NCI-H2196 treated with DMSO at 0.1 percent for 48 hours (cell line): ENCODE measurements at regions not wholly inside any gene's neighbourhood (a gene's known extent, or its start where the extent isn't known, plus 50 kb on each side); places are given as distances from the start of the nearest gene placed in this dataset.

Experiments used
- DNase-seq: peaks from one replicate; lab custom pipeline; 2025; ENCODE audit not compliant: unreplicated experiment; lab: John Stamatoyannopoulos, UW

DNA sequence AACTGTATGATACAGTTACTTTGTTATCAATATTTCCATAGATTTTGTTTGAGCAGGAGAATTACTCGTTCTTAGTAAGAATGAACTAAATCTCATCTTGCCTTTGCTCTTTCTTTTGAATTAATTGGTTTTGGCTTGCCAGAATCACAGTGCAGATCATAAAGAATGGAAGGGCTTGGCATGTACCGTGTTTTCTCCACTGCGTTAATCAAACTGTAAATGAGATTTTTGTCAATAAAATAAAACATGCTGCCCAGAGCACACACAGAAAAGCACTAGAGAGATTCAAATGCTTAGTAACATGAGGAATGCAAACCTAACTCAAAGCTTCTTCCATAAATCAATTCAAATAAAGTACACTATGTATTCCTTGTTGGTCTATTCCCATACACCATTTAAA, 229.6 kb upstream of the CDH2 start:
- no peak for DNase-seq

DNA sequence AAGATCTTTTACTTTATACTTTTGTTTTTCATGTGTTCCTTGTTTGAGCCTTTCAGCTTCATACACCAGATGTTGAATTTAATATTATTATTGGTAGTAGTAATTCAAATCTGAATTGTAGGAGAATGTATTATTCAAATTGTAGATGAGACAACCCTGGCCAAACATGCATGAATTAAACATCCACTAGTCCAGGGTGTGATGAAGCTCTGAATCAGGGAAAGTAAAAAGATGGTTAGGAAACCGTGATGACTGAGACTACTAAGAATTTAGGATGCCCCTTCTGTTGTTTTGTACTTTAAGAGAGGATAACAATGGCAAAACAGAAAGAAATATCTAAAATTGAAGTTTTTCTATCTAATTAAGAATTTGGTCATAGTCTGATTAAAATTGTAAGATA, 227.8 kb upstream of the CDH2 start:
- DNase-seq, result no peak

DNA sequence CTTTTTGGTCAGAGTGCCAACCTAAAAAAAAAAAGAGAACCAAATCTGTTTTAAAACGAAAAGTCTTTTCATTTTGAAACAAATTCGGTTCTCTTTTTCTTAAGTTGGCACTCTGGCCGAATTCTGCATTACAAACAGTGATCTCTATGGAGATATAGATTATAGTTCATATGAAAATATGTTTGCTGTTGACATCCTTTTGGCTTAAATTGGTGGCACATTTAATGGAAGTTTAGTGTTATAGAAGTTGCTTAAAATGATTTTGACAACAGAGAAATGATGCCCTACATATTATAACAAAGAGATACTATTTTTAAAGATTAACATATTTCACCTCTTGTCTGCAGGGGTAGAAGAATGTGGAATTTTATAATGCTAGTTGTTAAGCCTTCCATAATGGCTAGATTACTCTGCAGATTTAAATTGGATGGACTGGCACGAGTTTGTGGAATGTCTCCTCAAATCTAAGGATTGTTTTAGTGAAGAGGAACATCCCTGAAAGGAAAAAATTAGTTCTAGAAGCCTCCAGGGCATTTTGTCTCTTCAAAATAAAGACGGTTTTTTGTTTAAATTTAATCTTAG, 222.9 kb upstream of the CDH2 start:
- no peak for DNase-seq

DNA sequence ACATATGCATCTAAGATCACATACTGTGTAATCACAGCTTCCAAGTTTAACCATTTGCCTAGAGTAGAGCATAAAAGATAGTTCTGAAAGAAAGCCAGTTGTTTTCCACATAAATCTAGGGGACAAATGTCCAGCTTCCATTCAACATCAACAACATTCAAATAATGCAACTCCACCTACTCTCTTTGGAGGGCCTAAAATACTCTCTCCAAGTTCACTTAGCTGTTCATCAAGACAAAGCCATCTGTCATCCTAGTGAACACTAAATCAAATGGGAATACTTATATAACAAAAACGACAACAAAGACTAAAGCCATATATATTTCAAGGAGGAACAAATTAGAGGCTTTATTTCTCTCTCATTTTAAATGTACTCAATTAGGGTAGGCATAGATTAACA, 221.5 kb upstream of the CDH2 start:
- DNase-seq, result no peak

DNA sequence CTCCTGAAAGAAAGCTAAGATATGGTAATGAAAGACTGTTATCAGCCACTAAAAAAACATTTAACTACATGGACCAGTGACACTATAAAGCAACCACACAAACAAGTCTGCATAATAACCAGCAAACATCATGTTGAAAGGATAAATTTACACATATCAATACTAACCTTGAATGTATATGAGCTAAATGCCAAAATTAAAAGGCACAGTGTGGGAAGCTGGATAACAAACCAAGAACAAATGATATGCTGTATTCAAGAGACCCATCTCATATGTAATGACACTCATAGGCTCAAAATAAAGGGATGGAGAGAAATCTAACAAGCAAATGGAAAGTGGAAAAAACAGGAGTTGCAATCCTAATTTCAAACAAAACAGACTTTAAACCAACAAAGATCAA, 213.1 kb upstream of the CDH2 start:
- DNase-seq, result no peak

DNA sequence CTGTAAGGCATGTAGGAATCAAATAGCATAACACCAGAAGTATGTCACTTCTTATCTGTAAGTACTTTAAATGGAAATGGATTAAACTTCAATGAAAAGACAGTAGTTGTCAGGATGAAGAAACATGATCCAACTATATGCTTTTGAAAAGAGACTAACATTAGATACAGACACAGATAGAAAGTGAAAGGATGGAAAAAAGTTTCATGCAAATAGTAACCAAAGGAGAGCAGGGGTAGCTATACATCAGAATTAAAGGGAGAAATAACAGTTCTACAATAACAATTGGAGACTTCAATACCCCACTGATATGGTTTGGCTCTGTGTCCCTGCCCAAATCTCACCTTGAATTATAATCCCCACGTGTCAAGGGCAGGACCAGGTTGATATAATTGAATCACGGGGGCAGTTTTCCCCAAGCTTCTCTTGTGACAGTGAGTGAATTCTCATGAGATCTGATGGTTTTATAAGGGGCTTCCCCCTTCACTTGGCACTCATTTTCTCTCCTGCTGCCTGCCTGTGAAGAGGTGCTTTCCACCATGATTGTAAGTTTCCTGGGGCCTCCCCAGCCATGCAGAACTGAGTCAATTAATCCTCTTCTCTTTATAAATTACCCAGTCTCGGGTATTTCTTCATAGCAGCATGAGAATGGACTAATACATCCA, 205.4 kb upstream of the CDH2 start:
- no peak for DNase-seq

DNA sequence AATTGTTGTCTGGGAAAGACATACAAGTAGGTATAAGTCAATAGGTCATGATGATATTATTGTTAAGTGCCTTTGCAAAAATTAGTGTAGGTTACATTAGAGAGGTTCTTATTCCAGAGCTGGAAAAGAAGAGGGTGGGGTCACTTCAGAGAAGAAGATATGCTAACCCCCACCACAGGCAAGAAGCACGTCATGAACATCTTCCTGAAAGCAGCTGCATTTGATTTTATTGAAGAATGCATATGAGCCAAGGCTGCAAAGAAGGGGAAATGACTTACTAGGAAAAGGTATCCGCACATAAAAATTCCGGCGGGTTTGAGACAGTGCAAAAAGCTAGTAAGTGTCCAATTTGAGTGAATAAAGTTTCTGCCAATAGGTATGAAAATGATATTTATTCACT, 195.3 kb upstream of the CDH2 start:
- no peak for DNase-seq

DNA sequence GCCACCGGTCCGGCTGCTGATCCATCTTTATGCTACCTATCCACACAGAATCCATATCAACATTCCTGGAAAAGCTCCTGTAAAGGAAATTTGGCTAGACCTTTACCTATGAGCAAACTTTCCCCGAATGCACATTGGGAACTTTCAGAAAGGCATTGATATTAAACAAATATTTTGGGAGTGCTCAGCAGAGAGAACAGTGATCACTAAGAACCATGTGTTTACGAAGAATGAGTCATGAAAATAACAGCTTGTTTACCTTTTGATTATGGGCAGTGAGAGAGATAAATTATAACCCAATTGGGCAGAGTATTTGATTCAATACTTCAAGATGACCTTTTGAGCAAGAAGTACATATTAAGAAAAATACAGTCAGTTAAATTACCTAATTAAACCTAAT, 189.7 kb upstream of the CDH2 start:
- no peak for DNase-seq

DNA sequence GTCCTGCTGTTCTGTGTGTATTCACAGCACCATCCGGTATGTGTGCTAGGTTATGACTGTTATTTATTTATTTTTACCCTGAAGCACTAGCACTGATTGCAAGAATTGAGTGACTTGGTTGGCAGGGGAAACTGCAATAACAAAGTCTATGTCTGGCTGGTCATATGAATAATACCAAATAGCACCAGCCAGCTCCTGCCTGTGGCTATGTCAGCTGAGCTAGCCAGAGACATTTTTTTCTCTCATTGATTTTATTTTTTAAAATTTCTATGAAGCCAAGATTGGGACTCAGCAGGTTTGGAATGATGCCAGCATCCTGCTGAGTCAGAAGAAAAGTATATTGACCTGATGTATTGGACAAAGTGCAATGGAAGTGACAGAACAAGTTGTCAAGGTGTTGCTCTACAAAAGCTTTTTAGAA, 188.5 kb upstream of the CDH2 start:
- DNase-seq, result no peak

DNA sequence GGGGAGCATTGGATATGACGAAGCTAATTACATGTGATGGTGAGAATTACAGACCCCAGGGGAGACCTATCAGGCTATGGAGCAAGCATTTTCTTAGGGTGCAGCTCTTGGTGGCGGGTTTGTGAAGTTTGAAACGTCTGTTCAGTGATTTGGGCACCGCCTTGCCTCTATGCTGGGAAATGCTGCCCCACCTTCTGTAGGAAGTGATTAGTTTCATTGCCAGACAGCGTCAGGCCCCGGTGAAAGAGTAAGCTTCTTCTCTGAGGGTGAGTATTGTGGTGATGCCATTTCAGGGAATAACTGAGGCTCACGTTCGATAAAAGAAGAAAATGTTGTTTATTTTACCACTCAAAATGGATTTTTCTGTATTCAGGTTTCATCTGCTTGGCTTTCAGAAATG, 186.2 kb upstream of the CDH2 start:
- DNase-seq, result no peak

DNA sequence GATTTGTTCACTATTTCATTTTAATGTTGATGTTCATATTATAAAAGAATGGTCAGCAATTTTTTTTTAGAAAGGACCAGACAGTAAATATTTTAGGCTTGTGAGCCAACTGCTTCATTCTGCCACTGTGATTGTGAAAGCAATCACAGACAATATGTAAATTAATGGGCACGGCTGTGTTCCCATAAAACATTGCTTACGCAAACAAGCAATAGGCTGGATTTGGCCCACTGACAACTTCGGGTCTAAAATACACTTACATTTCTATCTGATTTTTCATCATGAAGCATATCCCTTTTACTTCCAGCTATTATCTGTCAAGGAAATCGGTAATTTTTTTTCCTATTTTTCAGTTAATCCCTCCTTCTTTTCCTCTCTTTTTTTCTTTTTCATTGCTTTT, 182.2 kb upstream of the CDH2 start:
- DNase-seq, result no peak

DNA sequence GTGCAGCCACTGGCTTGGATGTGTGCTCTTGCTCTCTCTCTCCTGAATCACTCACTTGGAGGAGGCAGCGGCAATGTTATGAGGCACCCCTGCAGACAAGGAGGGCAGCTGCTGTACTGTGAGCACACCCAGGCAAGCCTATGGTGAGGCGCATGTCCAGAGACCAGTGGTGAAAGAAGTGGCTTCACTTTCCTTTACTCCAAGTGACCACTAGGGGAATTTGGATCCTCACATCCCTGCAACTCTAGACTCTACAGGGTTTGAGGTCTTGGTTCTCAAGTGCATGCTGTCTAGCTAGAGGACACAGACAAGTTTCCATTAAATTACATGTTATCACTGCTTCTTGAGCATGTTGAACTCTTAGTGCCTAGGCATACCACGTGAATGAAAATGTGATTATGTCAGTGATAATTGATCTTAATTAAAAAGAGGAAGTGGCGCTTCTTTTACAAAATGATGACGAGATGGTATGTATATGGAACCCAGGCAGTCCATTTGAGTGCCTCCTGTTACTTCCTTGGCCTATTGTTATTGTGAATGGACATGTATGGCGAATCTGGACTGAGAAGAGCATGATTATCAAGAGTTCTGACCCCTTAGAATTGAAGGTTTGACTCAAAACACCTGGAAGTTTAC, 181.0 kb upstream of the CDH2 start:
- DNase-seq, result no peak

DNA sequence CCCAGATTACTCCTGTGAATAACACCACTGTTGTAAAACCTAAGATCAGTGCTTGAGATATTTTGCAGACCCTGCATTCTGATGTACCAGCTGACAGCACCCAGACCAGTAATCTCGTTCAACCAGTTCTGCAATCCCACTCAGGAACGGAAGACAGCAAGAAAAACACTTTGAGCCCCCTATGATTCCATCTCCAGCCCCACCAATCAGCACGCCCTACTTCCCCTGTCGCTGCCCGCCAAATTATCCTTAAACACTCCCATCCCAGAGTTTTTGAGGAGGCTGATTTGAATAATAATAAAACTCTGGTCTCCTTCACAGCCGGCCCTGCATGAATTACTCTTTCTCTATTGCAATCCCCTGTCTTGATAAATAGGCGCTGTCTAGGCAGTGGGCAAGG, 173.9 kb upstream of the CDH2 start:
- DNase-seq, result no peak

DNA sequence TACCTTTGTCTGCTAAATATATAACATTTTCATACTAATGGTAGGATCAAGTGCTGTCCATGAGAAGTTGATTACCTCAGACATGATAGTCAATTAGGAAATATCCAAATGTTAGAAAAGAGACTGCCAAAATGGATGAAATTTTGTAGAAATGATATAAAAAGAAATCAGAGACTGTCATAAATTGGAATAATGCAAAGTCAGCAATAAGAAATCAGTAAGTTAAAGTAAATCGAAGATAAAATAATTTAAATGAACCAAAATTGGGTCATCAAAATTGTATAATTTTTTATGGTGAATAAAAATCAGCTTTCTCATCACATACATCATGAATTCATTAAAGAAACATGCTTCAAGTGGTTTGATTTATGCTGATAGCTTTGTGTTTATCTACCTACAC, 165.3 kb upstream of the CDH2 start:
- no peak for DNase-seq

DNA sequence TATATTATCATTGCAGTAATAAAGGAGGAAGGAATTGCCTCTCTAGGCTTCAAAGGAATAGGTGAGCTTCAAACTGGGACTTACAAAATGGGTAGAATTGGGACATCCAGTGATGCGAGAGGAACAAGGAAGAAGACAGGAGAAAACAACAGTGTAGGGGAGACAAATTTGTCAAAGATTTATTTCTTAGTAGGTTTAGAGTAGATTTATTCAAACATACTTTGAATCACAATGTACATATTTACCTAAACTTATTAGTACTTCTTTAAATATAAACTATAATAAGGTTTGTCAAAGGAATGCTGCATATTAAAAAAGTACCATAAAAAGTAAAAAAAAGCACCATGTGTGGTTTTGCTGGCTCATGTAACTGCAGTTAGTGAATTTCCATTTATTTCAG, 161.4 kb upstream of the CDH2 start:
- no peak for DNase-seq

DNA sequence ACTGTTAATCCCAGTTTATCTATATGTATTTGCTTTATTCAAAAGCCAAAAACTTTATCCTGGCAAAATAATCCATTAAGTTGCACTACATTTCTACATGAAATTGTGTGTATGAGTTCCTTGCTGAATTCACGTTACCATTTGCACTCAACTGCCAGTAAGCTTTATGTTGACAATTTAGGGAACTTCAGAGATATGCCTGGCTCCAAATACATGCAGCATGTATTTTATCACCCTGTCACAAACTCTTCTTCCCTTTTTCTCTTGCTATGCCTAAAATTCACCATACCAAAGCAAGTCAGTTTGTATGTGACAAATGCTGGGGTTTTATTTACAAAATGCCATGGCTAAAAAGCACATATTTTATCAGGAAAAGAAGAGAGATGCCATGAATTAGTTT, 157.6 kb upstream of the CDH2 start:
- no peak for DNase-seq

DNA sequence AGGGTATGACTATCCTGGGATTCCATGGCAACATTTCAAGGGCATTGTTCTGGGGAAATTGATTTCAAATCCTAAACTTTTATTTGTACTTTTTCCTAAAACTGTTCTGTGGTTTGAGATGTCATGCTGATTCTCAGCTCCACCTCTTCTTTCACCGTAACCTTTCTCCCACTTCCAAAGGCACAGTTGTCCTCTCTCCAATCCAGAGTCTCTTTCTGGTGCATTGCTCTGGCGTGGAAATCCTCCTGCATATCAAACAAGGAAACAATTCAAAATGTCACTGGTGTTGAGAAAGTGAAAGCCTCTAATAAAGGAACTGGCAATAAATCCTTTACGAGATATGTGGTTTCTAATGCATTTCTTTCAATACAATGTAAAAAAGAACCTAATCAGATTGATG, 155.1 kb upstream of the CDH2 start:
- no peak for DNase-seq

DNA sequence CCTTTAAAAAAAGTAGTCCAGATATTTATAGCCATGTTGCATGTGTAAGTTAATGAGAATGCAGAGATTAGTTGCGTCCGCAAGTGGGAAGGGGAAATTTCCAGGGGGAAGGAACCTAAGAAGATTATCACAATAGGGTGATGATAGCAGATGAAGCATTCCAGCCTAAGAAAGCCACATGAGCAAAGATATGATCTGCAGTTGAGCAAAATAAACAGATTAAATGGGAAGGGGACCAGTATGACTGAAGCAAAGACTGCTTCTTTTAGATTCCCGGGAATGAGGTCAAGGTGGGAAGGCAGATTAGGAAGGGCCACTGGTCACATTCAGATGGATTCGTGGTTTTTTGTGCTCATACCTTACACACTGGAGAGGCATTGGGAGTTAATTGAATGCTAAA, 154.6 kb upstream of the CDH2 start:
- DNase-seq, result no peak

DNA sequence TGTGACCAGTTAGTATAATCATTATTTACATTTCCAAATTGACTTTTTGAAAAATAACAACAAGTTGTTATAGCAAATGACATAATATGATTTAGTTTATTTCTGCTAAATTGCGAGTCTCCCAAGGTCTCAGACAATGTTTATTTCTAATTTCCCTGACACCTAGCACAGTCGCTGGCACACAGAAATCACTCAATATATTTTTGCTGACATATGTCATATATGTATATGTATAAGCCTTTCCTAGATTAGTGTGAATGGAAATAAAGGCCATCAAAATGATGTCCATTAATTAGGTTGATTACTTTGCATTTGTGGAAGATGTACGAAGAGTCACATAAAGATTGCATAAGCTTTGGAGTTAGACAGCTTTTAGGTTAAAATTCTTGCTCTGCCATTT, 136.7 kb upstream of the CDH2 start:
- no peak for DNase-seq

DNA sequence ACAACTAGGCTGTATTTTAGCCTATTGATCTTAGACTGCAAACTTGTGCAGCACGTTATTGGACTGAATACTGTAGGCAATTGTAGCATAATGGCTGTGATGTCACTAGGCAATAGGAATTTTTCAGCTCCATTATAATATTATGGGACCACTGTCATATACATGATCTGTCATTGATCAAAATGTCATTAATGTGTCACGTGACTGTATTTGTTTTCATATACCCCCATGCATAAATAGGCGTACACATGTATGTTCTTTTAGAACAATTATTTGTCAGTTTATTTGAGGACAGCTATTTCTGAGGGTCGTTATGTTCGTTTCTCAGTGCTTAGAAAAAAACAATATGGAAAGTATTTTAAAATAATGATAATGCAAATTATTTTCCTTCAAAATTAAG, 111.9 kb upstream of the CDH2 start:
- no peak for DNase-seq

DNA sequence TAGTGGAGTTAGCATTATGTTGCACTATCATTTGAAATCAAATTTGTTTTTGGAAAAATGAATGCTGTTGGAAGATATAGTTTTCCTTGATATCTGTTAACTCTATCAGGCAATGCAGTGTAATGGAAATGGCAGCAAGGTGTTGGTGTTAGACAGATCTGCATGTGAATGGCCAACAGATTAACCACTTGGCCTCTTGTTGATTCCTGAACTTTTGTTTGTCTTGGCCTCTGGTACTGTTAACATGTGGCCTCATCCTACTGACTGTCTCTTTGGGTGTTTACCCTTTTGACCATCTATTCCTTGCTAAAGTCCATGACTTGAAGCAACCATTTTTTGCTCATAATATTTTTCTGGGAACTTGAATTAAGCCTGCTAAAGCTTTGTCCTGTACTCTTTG, 110.2 kb upstream of the CDH2 start:
- no peak for DNase-seq

DNA sequence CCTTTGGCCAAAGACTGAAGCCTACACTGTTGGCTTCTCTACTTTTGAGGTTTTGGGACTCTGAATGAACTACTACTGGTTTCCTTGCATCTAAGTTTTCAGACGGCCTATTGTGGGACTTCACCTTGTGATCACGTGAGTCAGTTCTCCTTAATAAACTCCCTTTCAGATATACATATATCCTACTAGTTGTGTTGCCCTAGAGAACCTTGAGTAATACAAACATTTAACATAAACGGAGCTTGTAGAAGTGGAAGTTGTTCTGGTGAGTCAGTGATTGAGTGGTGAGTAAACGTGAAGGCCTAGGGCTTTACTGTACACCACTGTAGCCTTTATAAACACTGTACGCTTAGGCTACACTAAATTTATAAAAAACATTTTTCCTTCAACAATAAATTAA, 107.2 kb upstream of the CDH2 start:
- no peak for DNase-seq

DNA sequence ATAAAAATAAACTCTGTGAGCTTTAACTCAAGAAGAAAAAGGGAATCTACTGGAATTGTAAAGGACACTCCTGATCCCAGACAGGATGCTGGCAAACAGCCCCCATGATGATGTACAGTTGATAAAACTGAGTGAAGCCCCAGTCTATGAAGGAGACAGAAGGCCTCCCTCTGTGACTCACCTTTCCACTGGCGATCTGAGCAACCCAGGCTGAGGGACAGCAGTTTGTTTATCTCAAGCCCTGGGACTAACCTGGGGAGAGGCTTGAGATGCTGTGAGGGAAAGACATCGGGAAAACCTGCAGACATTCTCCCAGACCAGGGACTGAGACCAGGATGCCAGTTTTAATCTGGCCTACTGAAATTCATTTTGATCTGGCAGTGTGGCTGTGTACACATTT, 104.5 kb upstream of the CDH2 start:
- no peak for DNase-seq
